ENCODE measurements at regions not wholly inside any gene's neighbourhood (a gene's known extent, or its start where the extent isn't known, plus 50 kb on each side); places are given as distances from the start of the nearest gene placed in this dataset.

DNA sequence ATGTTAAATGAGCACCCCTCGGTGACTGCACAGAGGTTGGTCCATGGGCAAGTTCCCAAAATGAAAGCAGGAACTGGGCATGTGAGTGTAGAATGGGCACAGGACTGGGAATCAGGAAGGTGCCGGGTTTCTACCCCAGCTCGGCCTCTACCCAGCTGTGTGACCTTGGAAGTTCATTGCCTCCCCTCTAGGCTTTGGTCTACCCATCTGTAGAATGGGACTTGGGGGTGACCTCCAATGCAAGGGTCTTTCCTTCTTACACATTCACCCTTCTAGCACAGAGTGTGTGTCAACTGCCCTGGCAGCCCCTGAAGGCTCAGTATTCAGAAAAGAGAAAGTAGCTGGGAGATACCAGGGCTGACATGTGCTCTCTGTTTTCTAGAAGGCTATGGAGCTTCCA, 72.3 kb upstream of the PIAS1 start:
- TF ChIP-seq CTCF (IDR thresholded peaks at IDR 0.05; ENCODE audit: insufficient read depth, low read depth, low read length) = no peak
- no peak for TF ChIP-seq EZH2 (IDR thresholded peaks at IDR 0.05; ENCODE audit: insufficient read depth, low read length)
- H3K9me3 Mint-ChIP-seq (ENCODE audit: unreplicated experiment) = peaks cover 1% of the 10 kb centered on the region

DNA sequence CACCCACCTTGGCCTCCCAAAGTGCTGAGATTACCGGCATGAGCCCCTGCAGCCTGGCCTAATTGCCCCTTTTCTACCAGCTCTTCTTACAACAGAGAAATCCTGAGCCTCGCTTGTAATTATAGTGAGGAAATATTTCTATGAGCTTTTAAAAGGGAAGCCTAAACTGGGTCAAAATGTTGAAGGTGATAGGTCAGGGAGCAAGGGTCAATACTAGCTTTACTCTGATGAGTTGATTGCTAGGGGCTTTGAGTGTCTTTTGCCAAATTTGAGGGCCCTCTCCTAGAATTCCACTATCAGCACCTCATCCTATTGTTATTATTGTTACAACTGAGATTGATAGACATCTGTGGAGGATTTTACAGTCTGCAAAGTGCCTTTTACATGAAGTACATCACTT, 62.4 kb upstream of the PIAS1 start:
- Histone ChIP-seq H3K79me2 (ENCODE audit: insufficient read depth, low read length) (no peaks in the 10 kb centered on the region), H3K4me1 (ENCODE audit: insufficient read depth, low read length) (no peaks in the 10 kb centered on the region), H3K27ac (ENCODE audit: low read depth, low read length) (no peak overlapping the region), H2AFZ (ENCODE audit: low read depth, low read length) (no peak overlapping the region), H3K27me3 (ENCODE audit: insufficient read depth, low read length) (peaks cover 17% of the 10 kb centered on the region), H3K4me2 (ENCODE audit: low read length) (no peak overlapping the region), H3K9ac (ENCODE audit: low read length) (no peak overlapping the region), H4K20me1 (ENCODE audit: insufficient read depth, low read length) (no peaks in the 10 kb centered on the region), H3K36me3 (ENCODE audit: insufficient read depth, low read length) (no peaks in the 10 kb centered on the region), H3K4me3 (ENCODE audit: insufficient read depth, low read depth, low read length) (no peak overlapping the region), H3K9me3 (ENCODE audit: insufficient read depth, low read depth, low read length) (no peaks in the 10 kb centered on the region)
- Mint-ChIP-seq H3K36me3 (ENCODE audit: low read depth, unreplicated experiment) (no peaks in the 10 kb centered on the region), H3K9me3 (ENCODE audit: unreplicated experiment) (no peaks in the 10 kb centered on the region), H3K4me1 (ENCODE audit: low read depth, unreplicated experiment) (no peaks in the 10 kb centered on the region), H3K27ac (ENCODE audit: unreplicated experiment) (no peak overlapping the region), H3K27me3 (ENCODE audit: low read depth, unreplicated experiment) (peaks cover 26% of the 10 kb centered on the region), H3K4me3 (ENCODE audit: unreplicated experiment) (no peak overlapping the region)
- DNase-seq (ENCODE audit: low read depth) (no peak), FAIRE-seq (no peak)
- TF ChIP-seq EZH2 (IDR thresholded peaks at IDR 0.05; ENCODE audit: insufficient read depth, low read length) (no peak), CTCF (IDR thresholded peaks at IDR 0.05; ENCODE audit: insufficient read depth, low read depth, low read length) (no peak)

More for the DNA sequence above, 72.3 kb upstream of the PIAS1 start:
- H2AFZ ChIP-seq (ENCODE audit: low read depth, low read length) = no peak overlapping the region
- no peaks in the 10 kb centered on the region for H4K20me1 ChIP-seq (ENCODE audit: insufficient read depth, low read length)
- H3K27ac ChIP-seq (ENCODE audit: low read depth, low read length) = no peak overlapping the region
- Mint-ChIP-seq H3K4me3 (ENCODE audit: unreplicated experiment) (no peak overlapping the region), H3K36me3 (ENCODE audit: low read depth, unreplicated experiment) (no peaks in the 10 kb centered on the region), H3K27me3 (ENCODE audit: low read depth, unreplicated experiment) (no peaks in the 10 kb centered on the region), H3K4me1 (ENCODE audit: low read depth, unreplicated experiment) (no peaks in the 10 kb centered on the region), H3K27ac (ENCODE audit: unreplicated experiment) (no peak overlapping the region)
- DNase-seq (ENCODE audit: low read depth) (no peak), FAIRE-seq (no peak)
- peaks cover 4% of the 10 kb centered on the region for H3K9me3 ChIP-seq (ENCODE audit: insufficient read depth, low read depth, low read length)
- H3K36me3 ChIP-seq (ENCODE audit: insufficient read depth, low read length) = no peaks in the 10 kb centered on the region
- no peaks in the 10 kb centered on the region for H3K4me1 ChIP-seq (ENCODE audit: insufficient read depth, low read length)
- no peak overlapping the region for H3K9ac ChIP-seq (ENCODE audit: low read length)
- H3K79me2 ChIP-seq (ENCODE audit: insufficient read depth, low read length) = no peaks in the 10 kb centered on the region
- no peaks in the 10 kb centered on the region for H3K27me3 ChIP-seq (ENCODE audit: insufficient read depth, low read length)
- H3K4me2 ChIP-seq (ENCODE audit: low read length) = no peak overlapping the region
- no peak overlapping the region for H3K4me3 ChIP-seq (ENCODE audit: insufficient read depth, low read depth, low read length)

- Histone ChIP-seq H3K9me3 (ENCODE audit: insufficient read depth, low read depth, low read length) (no peaks in the 10 kb centered on the region), H3K4me2 (ENCODE audit: low read length) (no peak overlapping the region), H4K20me1 (ENCODE audit: insufficient read depth, low read length) (no peaks in the 10 kb centered on the region), H3K27ac (ENCODE audit: low read depth, low read length) (no peak overlapping the region), H3K36me3 (ENCODE audit: insufficient read depth, low read length) (no peaks in the 10 kb centered on the region), H3K4me3 (ENCODE audit: insufficient read depth, low read depth, low read length) (no peak overlapping the region), H2AFZ (ENCODE audit: low read depth, low read length) (no peak overlapping the region), H3K9ac (ENCODE audit: low read length) (no peak overlapping the region), H3K27me3 (ENCODE audit: insufficient read depth, low read length) (peaks cover 14% of the 10 kb centered on the region), H3K79me2 (ENCODE audit: insufficient read depth, low read length) (no peaks in the 10 kb centered on the region), H3K4me1 (ENCODE audit: insufficient read depth, low read length) (no peaks in the 10 kb centered on the region)
- FAIRE-seq (no peak), DNase-seq (ENCODE audit: low read depth) (no peak)
- H3K36me3 Mint-ChIP-seq (ENCODE audit: low read depth, unreplicated experiment) = no peaks in the 10 kb centered on the region
- no peak overlapping the region for H3K4me3 Mint-ChIP-seq (ENCODE audit: unreplicated experiment)
- TF ChIP-seq CTCF (IDR thresholded peaks at IDR 0.05; ENCODE audit: insufficient read depth, low read depth, low read length) (no peak), EZH2 (IDR thresholded peaks at IDR 0.05; ENCODE audit: insufficient read depth, low read length) (no peak)
- peaks cover 27% of the 10 kb centered on the region for H3K27me3 Mint-ChIP-seq (ENCODE audit: low read depth, unreplicated experiment)
- no peak overlapping the region for H3K27ac Mint-ChIP-seq (ENCODE audit: unreplicated experiment)
- H3K4me1 Mint-ChIP-seq (ENCODE audit: low read depth, unreplicated experiment) = no peaks in the 10 kb centered on the region
- no peaks in the 10 kb centered on the region for H3K9me3 Mint-ChIP-seq (ENCODE audit: unreplicated experiment)
These were observed 61.7 kb upstream of the PIAS1 start for GRCh38 chr15:67992411-67992810.

Measured in astrocyte (in vitro differentiated cells and primary cell).